GM08714 (cell line): ENCODE measurements at regions not wholly inside any gene's neighbourhood (a gene's known extent, or its start where the extent isn't known, plus 50 kb on each side); places are given as distances from the start of the nearest gene placed in this dataset.

ENCODE experiments used
- H3K4me3 ChIP-seq: fragments of 200-500 bp; sonication (Bioruptor generic); 2 replicates; pipeline ENCODE4 v1.5.1; 2014; ENCODE audit warnings: mild to moderate bottlenecking, low read length, inconsistent platforms
- ZNF274 ChIP-seq: IDR thresholded peaks from 2 replicates; pipeline ENCODE4 v1.6.1; 2012; ENCODE audit warnings: mild to moderate bottlenecking, low read depth, low read length

- TF ChIP-seq ZNF274, result no peak
- no peak overlapping the region for H3K4me3 ChIP-seq
Measured at GRCh38 chr18:30514059-30514458, 528.5 kb downstream of the DSC3 start.

DNA sequence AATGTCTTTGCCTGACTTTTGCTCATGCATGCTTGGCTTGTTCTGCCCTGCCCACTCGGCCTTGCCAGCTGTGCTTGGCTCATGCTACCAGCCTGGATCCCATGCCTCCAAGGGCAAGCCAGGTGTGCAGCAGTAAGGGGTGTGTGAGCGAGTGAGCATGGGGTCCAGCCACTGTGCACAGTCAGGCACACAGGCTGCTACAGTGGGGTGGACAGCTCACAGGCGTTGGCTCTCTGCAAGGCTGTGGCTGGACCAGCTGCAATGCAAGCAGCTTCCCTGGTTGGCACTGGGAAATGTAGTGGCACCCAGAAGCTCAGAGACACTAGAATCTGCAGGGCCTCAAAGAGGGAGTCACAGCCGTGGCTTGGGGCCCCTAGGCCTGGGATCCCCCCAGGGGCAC is 529.7 kb downstream of the DSC3 start:
- no peak overlapping the region for H3K4me3 ChIP-seq
- no peak for TF ChIP-seq ZNF274

- H3K4me3 ChIP-seq, result no peak overlapping the region
- TF ChIP-seq ZNF274, result no peak
Measured at GRCh38 chr18:30510882-30511281, 531.7 kb downstream of the DSC3 start.

DNA sequence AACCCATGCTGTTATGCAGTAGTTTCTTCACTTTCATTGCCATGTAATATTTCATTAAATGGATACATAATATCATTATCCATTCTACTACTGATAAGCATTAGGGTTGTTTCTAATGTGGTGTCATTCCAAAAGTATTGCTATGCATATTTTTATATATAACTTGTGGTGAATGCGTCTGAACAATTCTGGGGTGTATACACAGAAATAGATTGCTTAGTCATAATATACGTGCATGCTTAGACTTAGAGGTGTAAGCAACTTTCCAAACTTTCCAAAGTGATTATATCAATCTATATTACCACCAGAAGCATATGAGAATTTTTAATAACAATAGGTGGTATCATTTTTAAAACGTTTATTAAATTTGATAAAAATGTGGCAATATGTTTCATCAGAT is 540.9 kb downstream of the DSC3 start:
- H3K4me3 ChIP-seq, result peak overlapping the region; percentile 18; the same call in 1 of the 2 replicates
- TF ChIP-seq ZNF274, result no peak

GRCh38 chr18:30500240-30500945 is 542.1 kb downstream of the DSC3 start:
- peak overlapping the region; percentile 18; the same call in 1 of the 2 replicates for H3K4me3 ChIP-seq
- TF ChIP-seq ZNF274, result no peak

DNA sequence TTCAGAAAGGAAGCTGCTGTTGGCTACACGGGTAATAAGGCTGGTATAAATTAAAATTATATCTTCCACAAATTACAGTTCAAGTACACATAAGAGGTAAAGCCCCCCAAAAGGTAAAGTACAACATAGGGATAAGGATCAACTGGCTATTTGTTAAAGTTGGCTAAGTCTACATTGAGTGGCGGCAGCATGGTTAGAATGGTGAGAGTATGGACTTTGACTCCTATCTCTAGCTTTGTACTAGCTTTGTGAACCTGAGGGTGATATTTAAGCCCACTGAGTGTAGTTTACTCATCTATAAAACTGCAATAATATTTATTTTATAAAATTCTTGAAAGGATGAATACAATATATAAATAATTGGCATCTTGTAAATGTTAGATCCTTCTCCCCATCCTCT is 542.8 kb downstream of the DSC3 start:
- H3K4me3 ChIP-seq, result no peak overlapping the region
- TF ChIP-seq ZNF274, result no peak

GRCh38 chr18:30492552-30493129 is 549.9 kb downstream of the DSC3 start:
- TF ChIP-seq ZNF274, result no peak
- H3K4me3 ChIP-seq, result no peak overlapping the region

DNA sequence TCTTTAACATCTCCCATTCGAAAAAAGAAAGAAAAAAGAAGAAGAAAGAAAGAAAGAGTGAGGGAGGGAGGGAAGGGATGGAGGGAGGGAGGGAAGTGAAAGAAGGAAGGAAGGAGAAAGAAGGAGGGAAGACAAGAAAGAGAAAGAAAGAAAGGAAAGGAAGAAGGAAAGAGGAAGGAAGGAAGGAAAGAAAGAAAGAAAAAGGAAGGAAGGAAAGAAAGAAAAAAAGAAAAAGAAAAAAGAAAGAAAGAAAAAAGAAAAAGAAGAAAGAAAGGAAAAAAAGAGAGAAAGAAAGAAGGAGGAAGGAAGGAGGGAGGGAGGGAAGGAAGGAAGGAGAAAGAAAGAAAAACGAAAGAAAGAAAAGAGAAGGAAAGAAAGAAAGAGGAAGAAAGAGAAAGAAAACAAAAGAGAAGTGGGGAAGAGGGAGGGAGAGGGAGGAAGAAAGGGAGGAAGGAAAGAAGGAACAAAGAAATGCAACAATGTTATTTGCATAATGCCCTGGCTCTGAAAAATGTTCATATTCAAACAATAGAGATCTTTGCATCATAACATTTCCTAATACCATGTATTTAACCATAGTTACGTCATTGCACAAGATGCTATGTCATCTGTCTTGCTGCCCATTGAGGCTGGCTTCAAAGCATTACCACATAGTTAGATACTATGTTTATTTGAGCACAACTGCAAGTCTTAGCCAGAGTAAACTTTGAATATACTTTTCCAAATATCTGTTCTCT is 550.6 kb downstream of the DSC3 start:
- no peak for TF ChIP-seq ZNF274
- H3K4me3 ChIP-seq, result no peak overlapping the region

- no peak for TF ChIP-seq ZNF274
- no peak overlapping the region for H3K4me3 ChIP-seq
Measured at GRCh38 chr18:30489890-30490643, 552.5 kb downstream of the DSC3 start.

DNA sequence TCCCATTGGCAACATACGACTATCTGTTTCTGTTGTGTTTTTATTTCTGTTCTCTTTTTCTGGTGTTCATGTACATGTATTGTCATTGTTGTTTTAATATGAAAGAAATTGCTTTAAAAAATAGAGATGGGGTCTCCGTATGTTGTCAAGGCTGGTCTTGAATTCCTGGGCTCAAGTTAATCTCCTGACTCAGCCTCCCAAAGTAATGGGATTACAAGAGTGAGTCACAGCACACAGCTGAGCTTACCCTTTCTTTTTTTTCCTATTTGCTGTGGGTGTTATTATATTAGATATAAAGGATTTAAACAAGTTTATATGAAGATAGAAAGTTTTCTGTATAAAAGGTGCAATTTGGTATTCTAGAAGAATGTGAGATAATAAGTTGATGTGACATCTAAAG is 554.6 kb downstream of the DSC3 start:
- no peak for TF ChIP-seq ZNF274

GRCh38 chr18:30486856-30487255 is 555.7 kb downstream of the DSC3 start:
- no peak for TF ChIP-seq ZNF274
- H3K4me3 ChIP-seq, result no peak overlapping the region

More for the DNA sequence above, 554.6 kb downstream of the DSC3 start:
- no peak overlapping the region for H3K4me3 ChIP-seq

- no peak overlapping the region for H3K4me3 ChIP-seq
- no peak for TF ChIP-seq ZNF274
Measured at GRCh38 chr18:30485078-30485477, 557.5 kb downstream of the DSC3 start.

GRCh38 chr18:30481871-30482270 is 560.7 kb downstream of the DSC3 start:
- TF ChIP-seq ZNF274, result no peak
- H3K4me3 ChIP-seq, result no peak overlapping the region

DNA sequence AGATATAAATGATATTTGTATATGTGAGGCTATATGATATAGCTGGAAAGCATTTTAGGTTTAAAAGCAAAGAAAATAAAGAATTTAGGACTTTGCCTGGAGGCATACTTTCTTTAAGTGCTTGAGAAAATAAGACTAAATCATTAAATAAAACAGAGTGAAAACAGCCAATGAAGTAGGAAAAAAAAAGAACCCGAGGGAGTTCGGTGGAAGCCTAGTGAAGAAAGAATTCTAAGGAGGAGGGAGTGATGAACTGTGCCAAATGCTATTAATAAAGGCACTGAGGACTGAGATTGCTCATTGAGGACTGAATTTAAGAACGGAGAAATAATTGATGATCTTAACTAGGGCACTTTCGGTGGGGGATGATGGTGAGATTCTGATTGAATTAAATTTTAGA is 573.5 kb downstream of the DSC3 start:
- TF ChIP-seq ZNF274, result no peak
- H3K4me3 ChIP-seq, result no peak overlapping the region
